HEK293 (cell line): ENCODE measurements at regions not wholly inside any gene's neighbourhood (a gene's known extent, or its start where the extent isn't known, plus 50 kb on each side); places are given as distances from the start of the nearest gene placed in this dataset.

Experiments used
- FEZF1 ChIP-seq: fragments of 450-650 bp; formaldehyde crosslinking; IDR thresholded peaks from 2 replicates; pipeline ENCODE4 v1.5.1; 2016; ENCODE audit warnings: missing biosample characterization, missing genetic modification characterization
- GLIS2 ChIP-seq: fragments of 450-650 bp; formaldehyde crosslinking; IDR thresholded peaks from 2 replicates; pipeline ENCODE4 v1.5.1; 2016; ENCODE audit warnings: missing biosample characterization, missing genetic modification characterization
- YY1 ChIP-seq: fragments of 450-650 bp; formaldehyde crosslinking; IDR thresholded peaks from 2 replicates; pipeline ENCODE4 v1.5.1; 2018; ENCODE audit warnings: missing biosample characterization, missing genetic modification characterization
- ZBTB48 ChIP-seq: fragments of 450-650 bp; formaldehyde crosslinking; IDR thresholded peaks from 2 replicates; pipeline ENCODE4 v1.5.1; 2016; ENCODE audit warnings: missing biosample characterization, missing genetic modification characterization
- ZNF501 ChIP-seq: fragments of 450-650 bp; formaldehyde crosslinking; IDR thresholded peaks from 2 replicates; pipeline ENCODE4 v1.5.1; 2016; ENCODE audit warnings: missing biosample characterization, missing genetic modification characterization
- ZNF600 ChIP-seq: fragments of 450-650 bp; formaldehyde crosslinking; IDR thresholded peaks from 2 replicates; pipeline ENCODE4 v1.5.1; 2016; ENCODE audit warnings: missing biosample characterization, missing genetic modification characterization
- ZNF777 ChIP-seq: fragments of 450-650 bp; formaldehyde crosslinking; IDR thresholded peaks from 2 replicates; pipeline ENCODE4 v1.5.1; 2017; ENCODE audit warnings: missing biosample characterization, missing genetic modification characterization, borderline replicate concordance
- TF ChIP-seq, protein P1 (sequence below): fragments of 450-650 bp; formaldehyde crosslinking; IDR thresholded peaks from 2 replicates; pipeline ENCODE4 v1.5.1; 2016; ENCODE audit warnings: missing biosample characterization, missing genetic modification characterization

DNA sequence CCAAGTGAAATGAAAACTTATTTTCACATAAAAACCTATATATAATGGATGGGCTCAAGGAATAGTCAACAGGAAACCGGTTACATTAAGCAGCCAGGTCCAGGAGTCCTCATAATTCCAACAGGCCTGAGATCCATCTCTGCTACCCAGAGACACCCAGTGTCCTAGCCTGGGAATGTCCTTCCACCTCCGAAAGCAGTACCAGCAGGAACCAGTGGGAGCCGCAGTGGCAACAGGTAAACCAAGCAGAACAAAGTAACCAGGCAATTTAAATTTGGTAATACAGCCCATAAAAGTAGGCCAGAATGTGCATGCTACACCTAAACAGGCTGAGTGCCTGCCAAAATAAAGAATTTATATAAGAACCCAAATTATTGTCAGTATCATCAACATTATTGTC lies 195.6 kb downstream of the ZBBX start:
- TF ChIP-seq, protein P1, sequence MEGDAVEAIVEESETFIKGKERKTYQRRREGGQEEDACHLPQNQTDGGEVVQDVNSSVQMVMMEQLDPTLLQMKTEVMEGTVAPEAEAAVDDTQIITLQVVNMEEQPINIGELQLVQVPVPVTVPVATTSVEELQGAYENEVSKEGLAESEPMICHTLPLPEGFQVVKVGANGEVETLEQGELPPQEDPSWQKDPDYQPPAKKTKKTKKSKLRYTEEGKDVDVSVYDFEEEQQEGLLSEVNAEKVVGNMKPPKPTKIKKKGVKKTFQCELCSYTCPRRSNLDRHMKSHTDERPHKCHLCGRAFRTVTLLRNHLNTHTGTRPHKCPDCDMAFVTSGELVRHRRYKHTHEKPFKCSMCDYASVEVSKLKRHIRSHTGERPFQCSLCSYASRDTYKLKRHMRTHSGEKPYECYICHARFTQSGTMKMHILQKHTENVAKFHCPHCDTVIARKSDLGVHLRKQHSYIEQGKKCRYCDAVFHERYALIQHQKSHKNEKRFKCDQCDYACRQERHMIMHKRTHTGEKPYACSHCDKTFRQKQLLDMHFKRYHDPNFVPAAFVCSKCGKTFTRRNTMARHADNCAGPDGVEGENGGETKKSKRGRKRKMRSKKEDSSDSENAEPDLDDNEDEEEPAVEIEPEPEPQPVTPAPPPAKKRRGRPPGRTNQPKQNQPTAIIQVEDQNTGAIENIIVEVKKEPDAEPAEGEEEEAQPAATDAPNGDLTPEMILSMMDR: no peak
- TF ChIP-seq ZNF600 (tag by site-specific recombination): no peak
- no peak for TF ChIP-seq ZNF501
- no peak for TF ChIP-seq ZNF777 (tag by site-specific recombination)
- TF ChIP-seq FEZF1 (tag by site-specific recombination): no peak
- no peak for TF ChIP-seq ZBTB48 (tag by site-specific recombination)
- no peak for TF ChIP-seq YY1
- TF ChIP-seq GLIS2 (tag by site-specific recombination): no peak
